KOPT-K1 (cell line): ENCODE measurements at regions not wholly inside any gene's neighbourhood (a gene's known extent, or its start where the extent isn't known, plus 50 kb on each side); places are given as distances from the start of the nearest gene placed in this dataset.

Experiments
- H3K27ac ChIP-seq: fragments of 200-600 bp; sonication (generic); 2 replicates; pipeline ENCODE4 v1.5.1; 2016; ENCODE audit warnings: antibody characterized with exemption, mild to moderate bottlenecking, low read depth, low read length; ENCODE audit not compliant: poor library complexity, severe bottlenecking
- H3K36me3 ChIP-seq: fragments of 200-600 bp; sonication (generic); 2 replicates; pipeline ENCODE4 v1.5.1; 2017; ENCODE audit warnings: antibody characterized with exemption, mild to moderate bottlenecking, low read length, moderate library complexity; ENCODE audit not compliant: insufficient read depth
- H3K9me3 ChIP-seq: fragments of 200-600 bp; sonication (generic); 2 replicates; pipeline ENCODE4 v1.5.1; 2017; ENCODE audit warnings: antibody characterized with exemption, low read length, mild to moderate bottlenecking; ENCODE audit not compliant: insufficient read depth, poor library complexity, severe bottlenecking

- Histone ChIP-seq H3K36me3 (no peaks in the 10 kb centered on the region), H3K9me3 (no peaks in the 10 kb centered on the region), H3K27ac (no peak overlapping the region)
Observed at GRCh38 chr14:41377932-41378331, 228.7 kb upstream of the LRFN5 start.

GRCh38 chr14:41374092-41374491, 232.6 kb upstream of the LRFN5 start:
- H3K9me3 ChIP-seq: no peaks in the 10 kb centered on the region
- H3K27ac ChIP-seq: no peak overlapping the region
- no peaks in the 10 kb centered on the region for H3K36me3 ChIP-seq

- Histone ChIP-seq H3K36me3 (no peaks in the 10 kb centered on the region), H3K27ac (no peak overlapping the region), H3K9me3 (no peaks in the 10 kb centered on the region)
Observed at GRCh38 chr14:41362139-41362538, 244.5 kb upstream of the LRFN5 start.

GRCh38 chr14:41360126-41360525, 246.6 kb upstream of the LRFN5 start:
- Histone ChIP-seq H3K36me3 (no peaks in the 10 kb centered on the region), H3K9me3 (no peaks in the 10 kb centered on the region), H3K27ac (no peak overlapping the region)

GRCh38 chr14:41355866-41356265, 250.8 kb upstream of the LRFN5 start:
- no peaks in the 10 kb centered on the region for H3K36me3 ChIP-seq
- no peak overlapping the region for H3K27ac ChIP-seq
- H3K9me3 ChIP-seq: no peaks in the 10 kb centered on the region

GRCh38 chr14:41350476-41350875, 256.2 kb upstream of the LRFN5 start:
- Histone ChIP-seq H3K27ac (no peak overlapping the region), H3K36me3 (no peaks in the 10 kb centered on the region), H3K9me3 (no peaks in the 10 kb centered on the region)

GRCh38 chr14:41349289-41349910, 257.3 kb upstream of the LRFN5 start:
- no peaks in the 10 kb centered on the region for H3K36me3 ChIP-seq
- H3K9me3 ChIP-seq: no peaks in the 10 kb centered on the region
- H3K27ac ChIP-seq: no peak overlapping the region

- no peak overlapping the region for H3K27ac ChIP-seq
- no peaks in the 10 kb centered on the region for H3K36me3 ChIP-seq
- no peaks in the 10 kb centered on the region for H3K9me3 ChIP-seq
Observed at GRCh38 chr14:41343857-41344256, 262.8 kb upstream of the LRFN5 start.

GRCh38 chr14:41313196-41313595, 293.5 kb upstream of the LRFN5 start:
- Histone ChIP-seq H3K36me3 (no peaks in the 10 kb centered on the region), H3K9me3 (no peaks in the 10 kb centered on the region), H3K27ac (no peak overlapping the region)

- Histone ChIP-seq H3K36me3 (no peaks in the 10 kb centered on the region), H3K27ac (no peak overlapping the region), H3K9me3 (no peaks in the 10 kb centered on the region)
Observed at GRCh38 chr14:41303506-41303905, 303.2 kb upstream of the LRFN5 start.

- no peak overlapping the region for H3K27ac ChIP-seq
- no peaks in the 10 kb centered on the region for H3K9me3 ChIP-seq
- no peaks in the 10 kb centered on the region for H3K36me3 ChIP-seq
Observed at GRCh38 chr14:41302776-41303175, 303.9 kb upstream of the LRFN5 start.

GRCh38 chr14:41299924-41300323, 306.8 kb upstream of the LRFN5 start:
- Histone ChIP-seq H3K36me3 (no peaks in the 10 kb centered on the region), H3K27ac (no peak overlapping the region), H3K9me3 (no peaks in the 10 kb centered on the region)

- H3K36me3 ChIP-seq: no peaks in the 10 kb centered on the region
- H3K27ac ChIP-seq: no peak overlapping the region
- no peaks in the 10 kb centered on the region for H3K9me3 ChIP-seq
Observed at GRCh38 chr14:41298328-41298690, 308.4 kb upstream of the LRFN5 start.

- Histone ChIP-seq H3K36me3 (no peaks in the 10 kb centered on the region), H3K9me3 (no peaks in the 10 kb centered on the region), H3K27ac (no peak overlapping the region)
Observed at GRCh38 chr14:41297576-41298327, 308.9 kb upstream of the LRFN5 start.

GRCh38 chr14:41295734-41296133, 310.9 kb upstream of the LRFN5 start:
- H3K36me3 ChIP-seq: no peaks in the 10 kb centered on the region
- no peak overlapping the region for H3K27ac ChIP-seq
- H3K9me3 ChIP-seq: no peaks in the 10 kb centered on the region

- Histone ChIP-seq H3K27ac (no peak overlapping the region), H3K9me3 (no peaks in the 10 kb centered on the region), H3K36me3 (no peaks in the 10 kb centered on the region)
Observed at GRCh38 chr14:41289025-41289424, 317.7 kb upstream of the LRFN5 start.
